CD4-positive, alpha-beta T cell treated with Interleukin-15 for 4 hours (primary cell): ENCODE measurements at regions not wholly inside any gene's neighbourhood (a gene's known extent, or its start where the extent isn't known, plus 50 kb on each side); places are given as distances from the start of the nearest gene placed in this dataset.
"Not testable (repeated sequence)": the region's sequence is repeated elsewhere in the genome, so short reads cannot be mapped to it uniquely, and the experiment has no call there.

Experiments used
- DNase-seq: peaks from one replicate; pipeline ENCODE4 v3.0.0-alpha.2; 2020; ENCODE audit warnings: low spot score

DNA sequence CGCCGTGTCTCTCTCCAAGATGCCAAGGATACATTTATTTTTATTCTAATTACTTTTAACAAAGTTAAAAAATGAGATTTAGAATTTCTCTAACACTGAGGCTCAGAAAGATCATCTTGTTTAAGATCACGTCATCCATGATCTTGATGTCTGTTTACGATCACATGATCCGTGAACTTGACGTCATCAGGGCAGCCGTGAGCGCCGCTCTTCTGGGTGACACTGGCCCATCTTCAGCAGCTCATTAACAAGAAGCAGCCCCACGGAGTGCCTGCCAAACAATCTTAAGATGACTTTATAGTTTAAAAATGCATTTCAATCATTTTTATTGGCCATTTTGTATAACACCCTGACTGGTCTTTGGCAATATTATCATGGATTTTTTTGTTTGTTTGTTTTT lies 291.1 kb upstream of the PRKCQ start:
- no peak for DNase-seq

DNA sequence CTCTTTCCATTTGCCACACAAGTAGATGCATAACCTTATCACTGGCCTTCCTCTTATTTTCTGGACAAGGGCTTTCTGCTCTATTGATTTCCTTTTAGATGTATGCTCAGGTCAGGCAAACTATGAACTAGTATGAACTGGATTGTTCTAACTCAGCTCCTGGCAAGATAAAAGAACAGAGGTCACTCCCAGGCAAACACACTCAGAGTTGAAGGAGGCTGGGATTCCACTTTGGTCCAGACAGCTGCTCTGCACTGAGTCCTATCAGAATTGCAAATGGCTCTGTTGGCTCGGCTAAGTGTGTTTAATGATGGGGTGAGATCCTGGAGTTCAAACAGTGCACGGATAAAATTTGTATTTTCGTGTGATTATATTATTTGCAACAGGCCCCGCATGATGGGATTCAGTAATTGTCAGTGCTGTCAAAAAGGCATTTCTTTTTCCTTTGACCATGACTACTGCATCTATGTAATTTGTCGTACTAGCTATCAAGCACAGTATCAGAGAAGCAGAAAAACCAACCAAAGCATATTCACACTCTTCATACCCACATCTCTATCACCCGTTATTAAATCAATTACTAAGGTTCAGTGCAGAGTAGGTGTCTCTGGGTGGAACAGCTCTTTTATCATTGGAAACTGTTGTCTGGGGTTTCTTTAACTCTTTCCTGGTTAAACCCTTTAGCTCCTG lies 288.1 kb upstream of the PRKCQ start:
- no peak for DNase-seq

DNA sequence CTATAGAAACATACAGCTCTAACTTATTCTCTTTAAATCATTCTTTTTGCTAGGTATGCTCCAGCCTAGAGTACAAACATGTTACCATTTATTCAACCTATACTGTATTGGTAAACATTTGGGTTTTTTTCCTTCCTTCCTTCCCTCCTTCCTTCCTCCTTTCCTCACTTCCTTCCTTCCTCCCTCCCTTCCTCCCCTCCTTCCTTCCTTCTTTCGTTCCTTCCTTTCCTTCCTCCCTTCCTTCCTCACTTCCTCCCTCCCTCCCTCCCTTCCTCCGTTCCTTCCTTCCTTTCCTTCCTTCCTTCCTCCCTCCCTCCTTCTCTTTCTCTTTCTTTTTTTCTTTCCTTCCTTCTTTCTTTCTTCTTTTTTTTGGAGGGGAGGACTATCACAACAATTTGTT lies 286.7 kb upstream of the PRKCQ start:
- no peak for DNase-seq

DNA sequence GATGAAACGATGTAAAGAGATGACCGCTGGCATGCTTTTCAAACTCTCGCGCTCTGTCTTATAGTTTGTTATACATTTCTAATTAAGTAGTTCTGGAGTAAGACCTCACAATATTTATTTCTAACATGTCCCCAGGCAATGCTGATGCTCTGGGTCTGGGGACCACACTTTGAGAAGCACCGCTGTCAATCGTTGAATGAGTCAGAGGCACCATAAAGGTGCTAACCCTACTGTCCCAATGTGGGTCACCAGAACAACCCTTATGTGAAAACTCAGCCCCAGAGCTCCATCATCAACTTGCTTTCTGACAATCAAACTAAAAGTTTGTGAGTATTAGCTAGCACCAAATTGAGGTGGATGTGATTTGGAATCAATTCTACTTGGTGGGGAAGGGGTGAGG lies 284.1 kb upstream of the PRKCQ start:
- no peak for DNase-seq

DNA sequence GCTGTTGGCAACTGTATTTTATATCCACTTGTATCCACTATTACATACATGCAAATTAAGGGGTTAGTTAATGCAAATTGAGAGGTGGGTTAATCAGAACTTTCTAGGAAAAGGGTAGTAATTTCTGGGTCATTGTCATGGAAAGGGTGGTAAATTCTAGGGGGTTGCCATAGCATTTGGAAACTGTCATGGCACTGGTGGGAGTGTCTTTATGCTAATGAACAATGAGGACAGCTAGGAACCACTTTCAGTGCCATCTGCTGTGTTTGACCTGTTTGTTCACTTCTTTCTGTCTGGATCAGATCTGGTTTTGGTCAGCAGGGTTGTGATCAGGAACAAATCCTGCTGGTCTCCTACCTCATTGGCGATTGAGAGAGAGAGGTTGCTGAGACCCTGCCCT lies 283.3 kb upstream of the PRKCQ start:
- DNase-seq: no peak

DNA sequence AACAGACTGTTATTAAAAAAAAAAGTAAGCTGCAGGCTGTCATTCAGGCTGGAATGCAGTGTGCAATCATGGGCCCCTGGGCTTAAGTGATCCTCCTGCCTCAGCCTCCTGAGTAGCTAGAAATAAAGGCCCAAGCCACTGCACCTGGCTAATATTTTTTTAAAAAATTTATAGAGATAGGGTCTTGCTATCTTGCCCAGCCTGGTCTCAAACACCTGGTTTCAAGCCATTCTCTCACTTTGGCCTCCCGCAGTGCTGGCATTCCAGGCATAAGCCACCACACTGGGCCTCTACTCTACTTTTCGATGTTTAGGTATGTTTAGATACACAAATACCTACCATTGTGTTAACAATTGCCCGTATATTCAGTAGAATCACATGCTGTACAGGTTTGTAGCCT lies 270.4 kb upstream of the PRKCQ start:
- DNase-seq: no peak

DNA sequence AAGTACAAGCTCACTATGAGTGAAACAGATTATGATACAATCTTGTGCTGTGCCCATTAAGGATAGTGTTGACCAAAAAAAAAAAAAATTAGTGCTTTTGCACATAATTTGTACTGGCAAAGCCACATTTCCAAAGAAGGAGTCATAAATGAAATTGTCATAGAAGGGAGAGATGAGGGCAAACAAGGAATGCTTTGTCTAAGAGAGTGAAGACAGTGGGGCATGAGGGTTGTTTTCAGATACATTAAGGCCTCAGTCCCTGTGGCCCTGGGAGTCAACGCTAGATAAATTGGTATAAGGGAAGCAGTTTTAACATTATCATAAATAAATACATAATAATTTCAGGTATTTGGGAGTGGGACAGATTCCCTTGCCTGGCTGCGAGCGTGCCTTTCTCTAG lies 267.5 kb upstream of the PRKCQ start:
- DNase-seq: no peak

DNA sequence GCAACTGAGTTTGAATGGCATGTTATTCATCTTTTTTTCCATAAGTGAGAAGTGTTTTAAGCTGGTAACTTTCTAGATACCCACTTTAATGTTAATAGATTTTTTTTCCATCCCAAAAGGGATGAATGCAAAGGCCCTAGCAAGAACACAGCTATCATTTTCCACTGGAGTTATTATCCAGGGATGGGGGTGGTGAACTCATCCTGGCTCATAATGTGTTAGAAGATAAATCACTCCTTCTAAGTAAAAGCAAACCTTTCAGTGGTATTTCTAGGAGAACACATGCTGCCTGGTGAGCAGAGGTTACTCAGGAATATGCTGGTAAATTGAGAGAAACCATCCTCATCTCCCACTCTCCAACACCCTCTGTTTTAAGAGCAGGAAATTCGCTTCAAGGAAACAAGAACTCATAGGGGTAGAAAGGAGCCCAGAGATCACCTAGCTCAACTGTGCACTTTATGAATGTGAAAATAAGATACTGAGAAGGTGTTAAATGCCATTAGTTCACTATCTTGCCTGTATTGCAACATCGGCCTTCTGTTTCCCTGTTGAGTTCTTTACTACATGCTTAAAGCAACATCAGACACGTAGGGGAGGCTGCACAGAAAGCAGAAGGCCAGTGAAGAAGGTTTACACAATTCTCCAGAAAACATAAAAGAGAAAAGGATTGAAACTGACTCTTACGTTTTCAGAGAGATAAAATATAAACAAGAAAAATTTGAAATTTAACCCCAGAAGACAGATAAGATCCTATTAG lies 264.0 kb upstream of the PRKCQ start:
- DNase-seq: no peak

DNA sequence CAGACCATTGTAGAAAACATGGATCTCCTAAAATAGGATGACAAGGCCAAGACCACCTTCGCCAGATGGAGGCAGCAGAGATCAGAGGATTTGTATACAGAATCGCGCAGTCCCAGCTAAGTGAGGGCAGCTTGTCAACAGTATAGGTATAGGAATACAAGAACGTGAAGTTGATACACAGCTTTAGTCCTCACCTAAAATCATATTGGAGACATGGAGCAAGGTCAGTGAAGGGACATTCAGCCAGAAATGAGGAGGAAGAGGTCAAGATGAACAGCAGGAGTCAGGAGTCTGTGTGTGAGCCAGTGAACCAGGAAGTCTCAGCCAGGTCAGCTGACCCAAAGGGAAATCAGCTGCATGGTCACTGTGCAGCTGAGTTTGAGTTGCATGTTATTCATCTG lies 263.4 kb upstream of the PRKCQ start:
- no peak for DNase-seq

DNA sequence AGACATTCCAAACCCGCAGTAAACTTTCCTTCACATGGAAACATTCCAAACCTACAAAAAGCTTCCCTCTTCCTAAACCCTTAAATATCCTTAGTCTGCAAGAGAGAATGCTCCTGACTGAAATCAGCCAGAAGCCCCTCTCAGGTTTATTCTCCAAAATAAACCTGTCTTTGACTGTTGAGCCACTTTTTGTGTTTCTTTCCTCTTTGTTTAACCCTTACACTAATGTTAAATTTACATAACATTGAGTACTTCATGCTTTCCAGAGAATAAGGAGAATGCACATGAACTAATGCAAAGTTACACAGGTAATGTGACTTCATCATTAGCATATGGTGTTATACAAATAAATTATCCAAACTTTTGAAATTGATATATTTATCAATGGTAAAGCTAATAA lies 262.6 kb upstream of the PRKCQ start:
- no peak for DNase-seq

DNA sequence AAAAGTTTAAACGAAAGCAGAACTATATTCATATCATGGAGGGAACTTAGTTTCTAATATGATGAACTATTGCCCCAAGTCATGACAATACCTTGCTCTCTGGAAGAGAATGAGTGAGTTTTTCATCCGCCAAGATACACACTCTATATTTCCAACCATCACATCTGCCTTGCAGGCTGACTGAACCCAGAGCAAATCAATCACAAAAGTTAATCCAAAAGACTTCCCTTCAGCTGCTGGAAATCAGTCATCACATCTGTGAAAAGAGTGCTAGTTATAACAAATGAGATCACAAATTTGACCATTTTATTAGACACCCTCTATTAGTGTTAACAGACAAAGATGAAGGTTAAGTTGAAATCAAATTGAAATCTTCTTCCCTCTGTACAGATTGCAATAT lies 261.7 kb upstream of the PRKCQ start:
- no peak for DNase-seq

DNA sequence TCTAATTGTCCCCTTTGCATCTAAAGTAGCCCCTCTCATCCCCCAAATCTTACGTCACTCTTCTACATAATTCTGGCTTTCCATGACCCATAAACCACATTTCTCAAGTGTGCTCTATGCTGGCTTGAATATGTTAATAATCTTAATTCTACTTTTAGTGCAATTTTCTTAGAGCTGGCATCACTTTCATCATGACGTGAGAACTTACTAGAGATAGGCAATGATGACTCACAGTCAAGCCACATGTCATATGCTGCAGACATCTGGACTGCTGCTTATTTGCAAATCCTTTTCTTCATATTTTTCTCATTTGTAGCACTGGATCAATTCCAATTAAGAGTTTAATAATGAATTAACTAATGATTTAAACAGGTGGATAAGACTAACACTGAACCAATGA lies 260.7 kb upstream of the PRKCQ start:
- no peak for DNase-seq

DNA sequence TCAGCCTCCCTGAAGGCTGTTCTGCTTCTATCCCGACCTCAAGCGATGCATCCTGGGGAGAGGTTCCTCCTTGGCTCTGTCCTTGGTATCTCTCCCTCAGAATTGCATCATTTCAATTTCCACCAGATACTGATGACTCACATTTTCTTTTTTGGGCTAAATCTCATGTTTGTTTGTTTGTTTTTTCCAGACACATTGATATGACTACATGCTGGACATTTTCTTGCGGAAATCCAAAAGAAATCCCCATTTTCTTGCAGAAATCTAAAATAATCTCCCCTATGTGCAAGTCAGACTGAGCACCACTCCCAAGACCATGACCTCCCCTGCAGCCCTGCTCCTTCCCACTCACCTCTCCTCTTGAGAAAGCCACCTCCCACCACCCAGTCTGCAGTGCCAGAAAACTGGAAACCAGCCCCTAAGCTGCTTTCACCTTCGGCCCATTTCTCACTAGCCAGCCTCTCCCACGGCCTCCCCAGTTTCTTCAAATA lies 260.2 kb upstream of the PRKCQ start:
- DNase-seq: no peak

DNA sequence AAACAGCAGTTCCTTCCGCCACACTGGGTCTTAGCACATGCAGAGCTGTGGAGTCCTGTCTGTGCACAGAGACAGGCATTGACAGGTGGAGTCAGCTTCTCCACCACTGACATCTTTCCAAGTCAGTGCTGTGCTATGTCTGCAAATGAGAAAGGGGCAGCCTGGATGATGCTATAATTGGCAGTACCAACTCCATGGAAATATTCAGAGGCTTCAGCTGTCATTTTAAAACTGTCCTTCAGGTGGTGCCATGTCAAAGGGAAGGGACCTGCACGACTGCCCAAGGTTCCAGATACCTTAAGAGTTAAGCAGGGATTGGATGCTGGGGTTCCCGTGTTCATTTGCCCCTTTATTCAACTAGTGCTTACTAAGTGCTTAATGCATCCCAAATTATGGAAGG lies 258.0 kb upstream of the PRKCQ start:
- no peak for DNase-seq

DNA sequence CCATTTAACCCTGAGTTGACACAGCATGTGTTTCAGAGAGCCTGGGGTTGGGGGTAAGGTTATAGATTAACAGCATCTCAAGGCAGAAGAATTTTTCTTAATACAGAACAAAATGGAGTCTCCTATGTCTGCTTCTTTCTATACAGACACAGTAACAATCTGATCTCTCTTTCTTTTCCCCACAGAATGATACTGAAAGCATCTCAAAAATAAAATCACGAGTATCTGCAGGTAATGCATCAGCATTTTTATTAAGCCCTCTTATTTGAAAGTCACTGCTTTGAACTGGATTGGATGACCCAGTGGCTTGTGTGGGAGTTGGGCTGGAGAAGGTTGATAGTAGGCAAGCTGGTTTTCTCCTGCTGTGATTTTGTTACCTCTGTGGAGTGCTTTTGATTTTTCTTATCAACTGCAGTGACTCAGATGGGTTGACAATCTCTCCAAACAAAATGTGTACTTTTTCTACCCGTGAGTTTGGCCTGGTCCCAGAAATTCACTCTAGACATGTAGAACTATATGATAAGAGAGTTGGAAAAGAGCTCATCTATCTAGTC lies 253.5 kb upstream of the PRKCQ start:
- DNase-seq: no peak

DNA sequence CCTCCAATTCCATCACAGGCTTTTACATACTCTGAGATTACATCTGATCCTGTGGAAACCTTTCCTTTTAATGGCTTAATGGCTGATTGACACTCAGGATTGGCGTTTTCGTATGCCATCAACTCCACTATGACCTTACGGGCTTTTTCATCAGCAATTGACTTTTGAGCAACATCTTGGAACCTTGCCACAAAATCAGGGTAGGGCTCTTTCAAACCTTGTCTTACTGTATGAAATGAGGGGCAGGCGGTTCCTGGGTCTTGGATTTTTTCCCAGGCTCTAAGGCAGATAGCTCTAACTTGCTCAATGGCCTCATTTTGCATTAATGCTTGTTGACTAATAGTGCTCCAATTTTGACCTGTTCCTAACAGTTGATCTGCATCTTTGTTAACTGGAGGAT lies 250.9 kb upstream of the PRKCQ start:
- DNase-seq: not testable (repeated sequence)

DNA sequence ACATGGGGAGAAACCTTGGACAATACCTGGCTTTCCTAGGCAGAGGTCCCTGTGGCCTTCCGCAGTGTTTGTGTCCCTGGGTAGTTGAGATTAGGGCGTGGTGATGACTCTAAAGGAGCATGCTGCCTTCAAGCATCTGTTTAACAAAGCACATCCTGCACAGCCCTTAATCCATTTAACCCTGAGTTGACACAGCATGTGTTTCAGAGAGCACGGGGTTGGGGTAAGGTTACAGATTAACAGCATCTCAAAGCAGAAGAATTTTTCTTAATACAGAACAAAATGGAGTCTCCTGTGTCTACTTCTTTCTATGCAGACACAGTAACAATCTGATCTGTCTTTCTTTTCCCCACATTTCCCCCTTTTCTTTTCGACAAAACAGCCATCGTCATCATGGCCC lies 244.7 kb upstream of the PRKCQ start:
- DNase-seq: not testable (repeated sequence)

DNA sequence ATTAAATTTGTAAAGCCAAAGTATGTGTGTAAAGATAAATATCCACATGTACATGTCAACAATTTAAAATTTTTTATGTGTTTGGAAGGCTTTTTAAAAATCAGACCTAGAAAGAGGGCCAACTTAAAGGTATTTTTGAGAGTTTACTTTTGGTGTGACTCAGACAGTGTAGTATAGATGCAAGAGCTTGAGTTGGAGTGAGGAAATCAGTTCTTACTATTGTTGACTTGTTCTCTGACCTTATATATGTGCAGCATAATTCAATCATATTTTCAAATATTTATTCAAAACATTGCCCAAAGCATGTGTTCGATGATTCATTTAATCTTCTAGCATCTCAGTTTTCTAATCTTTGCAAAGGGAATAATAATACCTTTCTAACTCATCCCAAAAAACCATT lies 243.7 kb upstream of the PRKCQ start:
- no peak for DNase-seq

DNA sequence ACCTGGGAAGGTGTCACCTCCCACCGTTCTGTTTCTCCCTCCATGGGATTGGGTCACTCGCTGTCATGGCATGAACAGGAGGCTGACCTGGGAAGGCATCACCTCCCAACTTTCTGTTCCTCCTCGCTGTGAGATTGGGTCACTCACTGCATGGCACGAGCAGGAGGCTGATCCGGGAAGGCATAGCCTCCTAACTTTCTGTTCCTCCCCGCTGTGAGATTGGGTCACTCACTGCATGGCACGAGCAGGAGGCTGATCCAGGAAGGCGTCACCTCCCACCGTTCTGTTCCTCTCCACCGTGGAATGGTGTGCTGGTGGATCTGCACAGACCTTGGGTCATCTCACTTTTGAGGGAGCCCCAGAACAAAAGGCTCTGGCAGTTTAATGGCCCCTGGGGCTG lies 239.2 kb upstream of the PRKCQ start:
- DNase-seq: no peak

DNA sequence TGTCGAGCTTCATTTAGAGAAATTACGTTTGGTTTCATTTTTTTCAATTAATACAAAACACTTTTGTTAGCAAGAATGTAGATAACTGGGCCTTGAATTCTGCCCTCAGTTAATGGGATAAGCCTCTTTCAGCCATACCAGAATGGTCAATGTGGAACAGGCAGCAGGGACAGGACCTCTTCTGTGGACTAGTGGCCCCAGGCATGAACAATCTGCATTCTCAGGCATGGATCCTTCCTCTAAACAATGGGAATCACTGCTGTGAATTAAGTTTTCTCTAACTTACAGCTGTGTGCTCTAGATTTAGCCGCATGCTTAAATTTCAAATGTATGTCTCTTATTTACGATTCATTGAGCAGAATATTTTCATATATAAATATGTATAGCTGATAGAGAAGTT lies 237.7 kb upstream of the PRKCQ start:
- no peak for DNase-seq

DNA sequence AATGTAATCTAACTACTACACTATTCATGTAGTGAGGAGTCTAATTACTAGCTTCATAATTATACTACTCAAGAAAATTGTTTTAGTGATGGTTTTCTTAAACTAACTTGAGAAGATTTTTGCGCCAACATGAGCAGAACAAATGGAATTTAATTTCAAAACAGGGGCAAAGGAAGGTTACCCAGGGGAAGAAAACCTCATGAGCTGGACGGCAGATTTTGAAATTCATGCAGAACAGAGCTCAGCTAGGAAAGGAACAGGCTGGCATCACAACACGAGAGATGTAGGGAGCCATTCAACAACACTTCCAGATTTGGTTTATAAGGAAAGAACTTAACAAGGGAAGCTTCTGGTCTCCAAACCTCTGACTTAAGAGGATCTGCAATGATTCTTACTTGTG lies 235.3 kb upstream of the PRKCQ start:
- no peak for DNase-seq

DNA sequence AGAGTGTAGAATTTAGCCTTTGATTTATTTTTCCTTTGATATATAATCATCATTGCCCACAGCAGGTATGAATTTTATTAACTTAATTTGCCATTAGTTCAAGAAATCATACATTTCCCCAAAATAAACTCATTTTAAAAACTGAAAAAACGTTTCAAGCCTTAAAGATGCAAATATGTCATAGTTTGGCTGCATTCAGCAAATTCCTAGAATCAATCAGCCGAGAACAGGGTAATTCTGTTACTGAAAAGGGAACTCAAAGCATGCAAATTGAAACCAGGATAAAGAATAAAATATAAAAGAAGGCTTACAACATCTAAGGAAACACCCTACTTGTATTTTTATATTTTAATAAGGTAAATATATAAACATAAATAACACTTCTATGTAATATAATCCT lies 233.8 kb upstream of the PRKCQ start:
- no peak for DNase-seq

DNA sequence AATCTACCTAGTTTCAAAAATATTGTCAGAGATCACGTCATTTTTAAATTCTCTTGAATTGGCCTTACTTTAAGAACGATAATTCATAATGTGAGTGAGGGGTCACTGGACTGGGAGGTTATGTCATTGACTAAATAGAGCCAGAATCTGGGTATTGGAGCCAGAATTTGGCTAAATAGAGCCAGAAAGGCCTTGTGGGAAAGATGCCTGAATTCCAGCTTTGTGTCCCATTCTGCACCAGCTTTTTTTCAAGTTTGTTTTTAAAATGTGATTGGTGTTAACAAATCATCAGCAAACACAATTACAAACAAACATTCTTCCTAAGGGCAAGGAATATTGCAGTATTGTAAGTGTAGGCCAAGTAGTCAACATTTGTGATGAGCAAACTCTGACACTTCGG lies 233.2 kb upstream of the PRKCQ start:
- no peak for DNase-seq

DNA sequence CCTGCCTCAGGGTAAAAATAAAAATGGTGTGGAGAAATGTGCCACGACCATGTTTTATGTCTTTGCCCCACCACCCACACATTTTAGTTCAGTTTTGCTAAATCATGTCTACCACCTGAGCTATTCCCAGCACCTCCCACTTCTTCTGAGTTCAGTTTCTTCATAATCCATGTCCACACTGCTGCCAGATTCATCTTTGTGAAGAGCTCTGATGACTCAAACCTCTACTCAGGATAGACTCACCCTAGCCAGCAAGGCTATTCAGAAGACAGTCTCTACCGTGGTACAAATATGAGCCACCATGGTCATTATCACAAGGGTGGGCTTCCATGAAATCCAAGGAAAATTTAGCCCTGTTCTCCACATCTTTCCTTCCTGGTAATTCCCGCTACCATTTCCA lies 231.1 kb upstream of the PRKCQ start:
- DNase-seq: no peak
